Adrenal gland (tissue), 5 donors: ENCODE measurements at regions not wholly inside any gene's neighbourhood (a gene's known extent, or its start where the extent isn't known, plus 50 kb on each side); places are given as distances from the start of the nearest gene placed in this dataset.

Source experiments
- CTCF ChIP-seq, 6 experiments: fragments of 450-650 bp in 4 of 6; fragments of 200-600 bp in 2 of 6; sonication (generic) in 1 of 6; IDR thresholded peaks; 1 replicate in 5 of 6; 2 replicates in 1 of 6; pipeline versions ENCODE4 v1.5.1 to v1.8.0; 2016 to 2021; ENCODE audit warnings: antibody characterized with exemption in 6 of 6, mild to moderate bottlenecking in 2 of 6, moderate library complexity in 1 of 6
- POLR2A ChIP-seq, 2 donors: fragments of 450-650 bp; IDR thresholded peaks; one replicate each; pipeline ENCODE4 v1.6.1; 2017; ENCODE audit warnings: antibody characterized with exemption in 2 of 2, mild to moderate bottlenecking in 2 of 2, moderate library complexity in 1 of 2
- donor health status: DM: no; HTN: no; CAD: no.

- TF ChIP-seq CTCF (IDR thresholded peaks at IDR 0.05) (no peak), POLR2A (IDR thresholded peaks at IDR 0.05) (no peak)
These were observed 256.2 kb downstream of the CLIC5 start for GRCh38 chr6:45759472-45759810.
